HepG2 (cell line): ENCODE measurements at regions not wholly inside any gene's neighbourhood (a gene's known extent, or its start where the extent isn't known, plus 50 kb on each side); places are given as distances from the start of the nearest gene placed in this dataset.

ENCODE experiments used
- IRX3 ChIP-seq: sonication (generic); formaldehyde crosslinking; IDR thresholded peaks from 2 replicates; pipeline ENCODE4 v1.8.1; 2023; ENCODE audit warnings: mild to moderate bottlenecking, low read depth, missing genetic modification reagents, borderline replicate concordance
- MXD4 ChIP-seq: IDR thresholded peaks from 2 replicates; pipeline ENCODE4 v1.6.1; 2016; ENCODE audit warnings: mild to moderate bottlenecking, missing biosample characterization, missing genetic modification reagents
- NFE2L1 ChIP-seq: sonication (generic); formaldehyde crosslinking; IDR thresholded peaks from 2 replicates; pipeline ENCODE4 v1.4.0; 2020; ENCODE audit warnings: missing genetic modification reagents, mild to moderate bottlenecking, borderline replicate concordance
- SMAD1 ChIP-seq: sonication (generic); formaldehyde crosslinking; IDR thresholded peaks from 2 replicates; pipeline ENCODE4 v1.4.0; 2020; ENCODE audit warnings: missing genetic modification reagents, low read depth, mild to moderate bottlenecking, borderline replicate concordance
- SOX13 ChIP-seq, 3 experiments: fragments of 450-650 bp in 1 of 3; sonication (generic) in 1 of 3; formaldehyde crosslinking in 1 of 3; IDR thresholded peaks in 2 of 3; conservative IDR thresholded peaks in 1 of 3; 2 replicates each; pipeline versions ENCODE4 v1.5.0 to v1.6.1; 2016 to 2020; ENCODE audit warnings: antibody characterized with exemption in 1 of 3, mild to moderate bottlenecking in 1 of 3, missing compliant biosample characterization in 1 of 3, missing genetic modification reagents in 1 of 3, moderate library complexity in 1 of 3
- ZFP62 ChIP-seq: sonication (generic); formaldehyde crosslinking; IDR thresholded peaks from 2 replicates; pipeline ENCODE4 v1.4.0; 2020; ENCODE audit warnings: missing genetic modification reagents
- ZSCAN20 ChIP-seq: sonication (generic); formaldehyde crosslinking; IDR thresholded peaks from 2 replicates; pipeline ENCODE4 v1.4.0; 2020; ENCODE audit warnings: missing genetic modification reagents, mild to moderate bottlenecking, borderline replicate concordance
- TF ChIP-seq, protein P1 (sequence below): sonication (generic); formaldehyde crosslinking; IDR thresholded peaks from 2 replicates; pipeline ENCODE4 v1.4.0; 2020; ENCODE audit warnings: mild to moderate bottlenecking, missing genetic modification reagents
- TF ChIP-seq, protein P2 (sequence below): sonication (generic); formaldehyde crosslinking; IDR thresholded peaks from 2 replicates; pipeline ENCODE4 v1.5.1; 2020; ENCODE audit warnings: mild to moderate bottlenecking, missing genetic modification reagents, borderline replicate concordance

DNA sequence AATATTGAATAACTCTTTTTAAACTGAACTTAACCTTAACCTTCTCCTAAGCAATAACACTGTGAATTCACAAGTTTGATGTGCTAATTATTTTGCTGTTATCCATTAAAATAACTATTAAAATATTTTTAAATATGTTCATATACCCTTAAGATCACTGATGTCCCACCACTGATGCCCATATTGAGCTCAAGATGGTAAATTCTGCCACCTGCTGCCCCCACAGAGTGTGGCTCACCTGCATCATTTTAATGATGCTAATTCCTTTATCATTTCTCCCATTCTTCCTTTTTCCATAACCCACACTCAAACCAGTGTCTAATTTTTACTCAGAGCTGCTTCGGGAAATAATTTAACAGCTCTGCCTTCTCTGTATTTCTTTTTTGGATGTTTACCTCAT lies 82.3 kb upstream of the ARID5B start (continued):
- TF ChIP-seq NFE2L1 (CRISPR knock-in tag): no peak
- no peak for TF ChIP-seq ZSCAN20 (CRISPR knock-in tag)
- no peak for TF ChIP-seq SMAD1 (CRISPR knock-in tag)
- no peak for TF ChIP-seq MXD4 (CRISPR knock-in tag)
- TF ChIP-seq, protein P1, sequence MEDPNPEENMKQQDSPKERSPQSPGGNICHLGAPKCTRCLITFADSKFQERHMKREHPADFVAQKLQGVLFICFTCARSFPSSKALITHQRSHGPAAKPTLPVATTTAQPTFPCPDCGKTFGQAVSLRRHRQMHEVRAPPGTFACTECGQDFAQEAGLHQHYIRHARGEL (CRISPR knock-in tag): no peak
- TF ChIP-seq IRX3 (CRISPR knock-in tag): no peak
- no peak for TF ChIP-seq SOX13 (IDR thresholded peaks at IDR 0.05)
- no peak for TF ChIP-seq SOX13 (CRISPR knock-in tag; conservative IDR thresholded peaks at IDR 0.05 in 1 of 2, IDR thresholded peaks at IDR 0.05 in 1 of 2)
- TF ChIP-seq ZFP62: no peak
- TF ChIP-seq, protein P2, sequence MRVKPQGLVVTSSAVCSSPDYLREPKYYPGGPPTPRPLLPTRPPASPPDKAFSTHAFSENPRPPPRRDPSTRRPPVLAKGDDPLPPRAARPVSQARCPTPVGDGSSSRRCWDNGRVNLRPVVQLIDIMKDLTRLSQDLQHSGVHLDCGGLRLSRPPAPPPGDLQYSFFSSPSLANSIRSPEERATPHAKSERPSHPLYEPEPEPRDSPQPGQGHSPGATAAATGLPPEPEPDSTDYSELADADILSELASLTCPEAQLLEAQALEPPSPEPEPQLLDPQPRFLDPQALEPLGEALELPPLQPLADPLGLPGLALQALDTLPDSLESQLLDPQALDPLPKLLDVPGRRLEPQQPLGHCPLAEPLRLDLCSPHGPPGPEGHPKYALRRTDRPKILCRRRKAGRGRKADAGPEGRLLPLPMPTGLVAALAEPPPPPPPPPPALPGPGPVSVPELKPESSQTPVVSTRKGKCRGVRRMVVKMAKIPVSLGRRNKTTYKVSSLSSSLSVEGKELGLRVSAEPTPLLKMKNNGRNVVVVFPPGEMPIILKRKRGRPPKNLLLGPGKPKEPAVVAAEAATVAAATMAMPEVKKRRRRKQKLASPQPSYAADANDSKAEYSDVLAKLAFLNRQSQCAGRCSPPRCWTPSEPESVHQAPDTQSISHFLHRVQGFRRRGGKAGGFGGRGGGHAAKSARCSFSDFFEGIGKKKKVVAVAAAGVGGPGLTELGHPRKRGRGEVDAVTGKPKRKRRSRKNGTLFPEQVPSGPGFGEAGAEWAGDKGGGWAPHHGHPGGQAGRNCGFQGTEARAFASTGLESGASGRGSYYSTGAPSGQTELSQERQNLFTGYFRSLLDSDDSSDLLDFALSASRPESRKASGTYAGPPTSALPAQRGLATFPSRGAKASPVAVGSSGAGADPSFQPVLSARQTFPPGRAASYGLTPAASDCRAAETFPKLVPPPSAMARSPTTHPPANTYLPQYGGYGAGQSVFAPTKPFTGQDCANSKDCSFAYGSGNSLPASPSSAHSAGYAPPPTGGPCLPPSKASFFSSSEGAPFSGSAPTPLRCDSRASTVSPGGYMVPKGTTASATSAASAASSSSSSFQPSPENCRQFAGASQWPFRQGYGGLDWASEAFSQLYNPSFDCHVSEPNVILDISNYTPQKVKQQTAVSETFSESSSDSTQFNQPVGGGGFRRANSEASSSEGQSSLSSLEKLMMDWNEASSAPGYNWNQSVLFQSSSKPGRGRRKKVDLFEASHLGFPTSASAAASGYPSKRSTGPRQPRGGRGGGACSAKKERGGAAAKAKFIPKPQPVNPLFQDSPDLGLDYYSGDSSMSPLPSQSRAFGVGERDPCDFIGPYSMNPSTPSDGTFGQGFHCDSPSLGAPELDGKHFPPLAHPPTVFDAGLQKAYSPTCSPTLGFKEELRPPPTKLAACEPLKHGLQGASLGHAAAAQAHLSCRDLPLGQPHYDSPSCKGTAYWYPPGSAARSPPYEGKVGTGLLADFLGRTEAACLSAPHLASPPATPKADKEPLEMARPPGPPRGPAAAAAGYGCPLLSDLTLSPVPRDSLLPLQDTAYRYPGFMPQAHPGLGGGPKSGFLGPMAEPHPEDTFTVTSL (CRISPR knock-in tag): no peak
